GM08714 (cell line): ENCODE measurements at regions not wholly inside any gene's neighbourhood (a gene's known extent, or its start where the extent isn't known, plus 50 kb on each side); places are given as distances from the start of the nearest gene placed in this dataset.

Experiments used
- H3K4me3 ChIP-seq: fragments of 200-500 bp; sonication (Bioruptor generic); 2 replicates; pipeline ENCODE4 v1.5.1; 2014; ENCODE audit warnings: mild to moderate bottlenecking, low read length, inconsistent platforms
- ZNF274 ChIP-seq: IDR thresholded peaks from 2 replicates; pipeline ENCODE4 v1.6.1; 2012; ENCODE audit warnings: mild to moderate bottlenecking, low read depth, low read length

- no peak for TF ChIP-seq ZNF274
- H3K4me3 ChIP-seq = no peak overlapping the region
Observed at GRCh38 chr4:173707658-173708419, 177.8 kb upstream of the HAND2 start.

GRCh38 chr4:173704201-173704600 lies 174.2 kb upstream of the HAND2 start:
- no peak for TF ChIP-seq ZNF274
- H3K4me3 ChIP-seq = no peak overlapping the region

GRCh38 chr4:173703021-173703420 lies 173.0 kb upstream of the HAND2 start:
- H3K4me3 ChIP-seq = no peak overlapping the region
- no peak for TF ChIP-seq ZNF274

DNA sequence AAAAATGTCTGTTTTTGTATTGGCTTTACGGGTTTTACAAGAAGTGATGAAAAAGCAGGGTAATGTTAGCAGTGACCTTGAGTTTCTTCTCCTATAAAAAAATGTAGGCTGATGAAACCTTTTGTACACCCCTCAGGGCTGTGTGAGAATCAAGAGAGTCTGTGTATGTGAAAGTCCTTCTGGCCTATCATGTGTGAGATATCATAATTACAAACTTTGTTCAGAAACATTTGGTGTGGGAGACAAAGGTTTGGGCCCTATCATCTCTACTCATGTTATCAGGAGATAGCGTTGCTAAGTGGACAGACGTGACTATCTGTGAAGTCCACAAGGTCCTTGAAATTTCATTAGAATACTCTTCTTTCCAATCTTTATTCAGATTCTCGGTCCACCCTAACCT lies 170.6 kb upstream of the HAND2 start:
- H3K4me3 ChIP-seq = no peak overlapping the region
- TF ChIP-seq ZNF274 = no peak

DNA sequence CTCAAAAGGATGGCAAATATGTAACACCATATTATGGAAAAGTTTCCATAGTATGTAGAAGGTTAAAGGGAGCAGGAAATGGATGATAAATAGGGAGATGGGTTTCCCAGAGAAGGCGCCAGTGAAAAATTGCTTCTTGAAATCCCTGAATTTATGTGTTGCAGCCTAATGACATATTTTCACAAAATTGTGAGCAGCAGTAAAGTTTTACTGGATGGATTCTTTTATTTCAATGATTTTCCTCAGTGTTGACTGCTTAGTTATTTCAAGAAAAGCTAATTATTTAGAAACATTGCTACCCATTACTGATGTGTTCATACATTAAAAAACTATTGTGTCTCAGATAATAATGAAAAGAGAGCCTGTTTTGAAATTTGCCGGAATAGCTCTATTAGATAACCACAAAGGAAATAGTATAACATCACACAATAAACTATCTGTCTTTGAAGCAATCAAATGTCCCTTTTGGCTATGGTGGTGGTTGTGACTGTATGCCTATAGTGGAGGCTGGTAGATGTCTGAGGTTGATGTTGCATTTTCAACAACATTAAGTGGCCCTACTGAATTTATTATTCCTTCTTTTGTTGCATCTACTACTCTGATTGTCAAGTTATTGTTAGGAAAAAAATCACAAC lies 169.9 kb upstream of the HAND2 start:
- TF ChIP-seq ZNF274 = no peak
- no peak overlapping the region for H3K4me3 ChIP-seq

GRCh38 chr4:173698557-173699262 lies 168.7 kb upstream of the HAND2 start:
- no peak for TF ChIP-seq ZNF274

GRCh38 chr4:173697840-173698239 lies 167.8 kb upstream of the HAND2 start:
- no peak overlapping the region for H3K4me3 ChIP-seq
- TF ChIP-seq ZNF274 = no peak

More at GRCh38 chr4:173698557-173699262, 168.7 kb upstream of the HAND2 start:
- H3K4me3 ChIP-seq = no peak overlapping the region

GRCh38 chr4:173696551-173696950 lies 166.5 kb upstream of the HAND2 start:
- H3K4me3 ChIP-seq = no peak overlapping the region
- TF ChIP-seq ZNF274 = no peak

- H3K4me3 ChIP-seq = no peak overlapping the region
- no peak for TF ChIP-seq ZNF274
Observed at GRCh38 chr4:173696011-173696410, 166.0 kb upstream of the HAND2 start.

GRCh38 chr4:173685831-173686210 lies 155.8 kb upstream of the HAND2 start:
- no peak overlapping the region for H3K4me3 ChIP-seq
- TF ChIP-seq ZNF274 = no peak

GRCh38 chr4:173685165-173685830 lies 155.3 kb upstream of the HAND2 start:
- H3K4me3 ChIP-seq = no peak overlapping the region
- TF ChIP-seq ZNF274 = no peak

GRCh38 chr4:173684223-173684622 lies 154.2 kb upstream of the HAND2 start:
- H3K4me3 ChIP-seq = no peak overlapping the region
- TF ChIP-seq ZNF274 = no peak

DNA sequence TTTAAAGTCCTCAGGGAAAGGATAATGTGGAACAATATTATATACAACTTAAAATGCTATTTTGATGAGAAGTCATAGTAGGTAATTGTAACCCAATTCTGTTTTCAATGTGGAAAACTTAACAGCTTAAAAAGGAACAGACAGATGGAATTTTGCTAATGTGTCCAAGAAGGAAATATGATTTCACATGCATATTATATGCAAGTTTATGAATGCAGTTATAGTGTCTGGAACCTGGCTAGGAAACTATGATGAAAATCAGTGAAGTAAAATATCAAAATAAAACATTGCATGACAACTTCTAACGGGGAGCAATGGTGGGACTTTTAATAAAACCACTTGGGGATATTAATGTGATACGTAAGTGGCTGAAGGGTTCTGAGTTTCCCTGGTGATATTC lies 152.6 kb upstream of the HAND2 start:
- no peak for TF ChIP-seq ZNF274
- no peak overlapping the region for H3K4me3 ChIP-seq

- no peak for TF ChIP-seq ZNF274
- no peak overlapping the region for H3K4me3 ChIP-seq
Observed at GRCh38 chr4:173680278-173680677, 150.2 kb upstream of the HAND2 start.
